Ureter (tissue), 1 donor: ENCODE measurements at regions not wholly inside any gene's neighbourhood (a gene's known extent, or its start where the extent isn't known, plus 50 kb on each side); places are given as distances from the start of the nearest gene placed in this dataset.

ENCODE experiments used
- DNase-seq: peaks from one replicate; pipeline ENCODE4 v3.0.0-alpha.2; 2020; ENCODE audit warnings: low spot score
- donor health status: DM: yes; HTN: yes; CAD: no.

- no peak for DNase-seq
These were observed 354.2 kb downstream of the CXCL12 start for GRCh38 chr10:44030738-44031137.

GRCh38 chr10:44030132-44030531 is 354.8 kb downstream of the CXCL12 start:
- DNase-seq = no peak

- DNase-seq = no peak
These were observed 356.3 kb downstream of the CXCL12 start for GRCh38 chr10:44028384-44029137.

GRCh38 chr10:44024356-44025116 is 360.4 kb downstream of the CXCL12 start:
- DNase-seq = no peak

- no peak for DNase-seq
These were observed 361.4 kb downstream of the CXCL12 start for GRCh38 chr10:44023517-44023916.

- no peak for DNase-seq
These were observed 362.7 kb downstream of the CXCL12 start for GRCh38 chr10:44022203-44022602.

- no peak for DNase-seq
These were observed 364.4 kb downstream of the CXCL12 start for GRCh38 chr10:44020322-44021111.

- no peak for DNase-seq
These were observed 367.3 kb downstream of the CXCL12 start for GRCh38 chr10:44017483-44018145.

- DNase-seq = no peak
These were observed 368.1 kb downstream of the CXCL12 start for GRCh38 chr10:44016589-44017482.

- DNase-seq = no peak
These were observed 367.2 kb upstream of the ZNF32 start for GRCh38 chr10:44015702-44016500.

- no peak for DNase-seq
These were observed 366.1 kb upstream of the ZNF32 start for GRCh38 chr10:44014644-44015250.

GRCh38 chr10:44013981-44014380 is 365.3 kb upstream of the ZNF32 start:
- DNase-seq = no peak

- no peak for DNase-seq
These were observed 364.2 kb upstream of the ZNF32 start for GRCh38 chr10:44012921-44013320.

- no peak for DNase-seq
These were observed 362.9 kb upstream of the ZNF32 start for GRCh38 chr10:44011603-44011981.

- no peak for DNase-seq
These were observed 362.4 kb upstream of the ZNF32 start for GRCh38 chr10:44010873-44011602.

GRCh38 chr10:44009891-44010632 is 361.4 kb upstream of the ZNF32 start:
- DNase-seq = no peak

- DNase-seq = no peak
These were observed 360.4 kb upstream of the ZNF32 start for GRCh38 chr10:44008917-44009709.
